SK-N-SH (cell line): ENCODE measurements at regions not wholly inside any gene's neighbourhood (a gene's known extent, or its start where the extent isn't known, plus 50 kb on each side); places are given as distances from the start of the nearest gene placed in this dataset.

Experiments used
- CTCF ChIA-PET: fragments of 300-600, 350-600 bp; formaldehyde crosslinking; extraction: SDS; loops from one replicate; lab custom pipeline; 2021; lab: Yijun Ruan, JAX
- POLR2A ChIA-PET: fragments of 350-600 bp; sonication (Branson Sonifier 250); formaldehyde crosslinking; extraction: SDS; loops from one replicate; lab custom pipeline; 2020; ENCODE audit warnings: antibody characterized with exemption, inconsistent platforms; lab: Yijun Ruan, JAX
- DNase-seq: peaks from one replicate; pipeline ENCODE4 v3.0.0; 2012
- H2AFZ ChIP-seq: fragments of 200-600 bp; sonication (generic); 2 replicates; pipeline ENCODE4 v1.8.1; 2016; ENCODE audit warnings: antibody characterized with exemption, mild to moderate bottlenecking, low read depth
- H3F3A ChIP-seq: fragments of 200-600 bp; sonication (generic); replicated peaks from 2 replicates; pipeline ENCODE3; 2016; ENCODE audit warnings: antibody characterized with exemption, mild to moderate bottlenecking; ENCODE audit not compliant: insufficient read depth
- H3K27ac ChIP-seq, 2 experiments: fragments of 200-500 bp in 1 of 2; fragments of 200-600 bp in 1 of 2; sonication (Bioruptor generic) in 1 of 2; sonication (generic), shearing (Covaris generic) in 1 of 2; 2 replicates each; pipeline versions ENCODE4 v1.5.1 to v1.6.1; 2014 to 2016; ENCODE audit warnings: low read depth in 2 of 2, inconsistent platforms in 1 of 2, low read length in 1 of 2, mild to moderate bottlenecking in 1 of 2, mixed read lengths in 1 of 2
- H3K27me3 ChIP-seq: fragments of 200-600 bp; sonication (generic), shearing (Covaris generic); 2 replicates; pipeline ENCODE4 v1.6.1; 2016; ENCODE audit warnings: mixed run types; ENCODE audit not compliant: insufficient read depth
- H3K36me3 ChIP-seq, 2 experiments: fragments of 200-500 bp in 1 of 2; fragments of 200-600 bp in 1 of 2; sonication (Bioruptor generic) in 1 of 2; sonication (generic) in 1 of 2; replicated peaks in 1 of 2; 2 replicates each; pipeline versions ENCODE3 to v1.5.1; 2014 to 2016; ENCODE audit warnings: low read length in 1 of 2, mild to moderate bottlenecking in 1 of 2; ENCODE audit not compliant: insufficient read depth in 2 of 2, control insufficient read depth in 1 of 2
- H3K4me1 ChIP-seq, 2 experiments: fragments of 200-500 bp in 1 of 2; fragments of 200-600 bp in 1 of 2; sonication (Bioruptor generic) in 1 of 2; sonication (generic), shearing (Covaris generic) in 1 of 2; 2 replicates each; pipeline versions ENCODE4 v1.5.1 to v1.6.1; 2014 to 2016; ENCODE audit warnings: low read depth in 1 of 2, low read length in 1 of 2, mixed run types in 1 of 2; ENCODE audit not compliant: insufficient read depth in 2 of 2, control insufficient read depth in 1 of 2
- H3K4me2 ChIP-seq: fragments of 200-600 bp; sonication (generic), shearing (Covaris generic); 2 replicates; pipeline ENCODE4 v1.6.1; 2017; ENCODE audit warnings: mixed run types
- H3K4me3 ChIP-seq, 2 experiments: fragments of 200-500 bp in 1 of 2; fragments of 200-600 bp in 1 of 2; sonication (Bioruptor generic) in 1 of 2; sonication (generic), shearing (Covaris generic) in 1 of 2; 2 replicates each; pipeline versions ENCODE4 v1.5.1 to v1.8.1; 2014 to 2016; ENCODE audit warnings: low read depth in 2 of 2, inconsistent platforms in 1 of 2, low read length in 1 of 2, mild to moderate bottlenecking in 1 of 2, mixed read lengths in 1 of 2, moderate library complexity in 1 of 2
- H3K79me2 ChIP-seq: fragments of 200-600 bp; sonication (generic); 2 replicates; pipeline ENCODE4 v1.8.1; 2017; ENCODE audit warnings: mild to moderate bottlenecking; ENCODE audit not compliant: insufficient read depth
- H3K9ac ChIP-seq: fragments of 200-600 bp; sonication (generic); 2 replicates; pipeline ENCODE4 v1.6.1; 2017; ENCODE audit warnings: mixed run types
- H3K9me2 ChIP-seq: fragments of 200-600 bp; sonication (generic); 2 replicates; pipeline ENCODE4 v1.6.1; 2017; ENCODE audit warnings: mixed run types
- H3K9me3 ChIP-seq: fragments of 200-600 bp; sonication (generic); 2 replicates; pipeline ENCODE4 v1.6.1; 2017; ENCODE audit warnings: mixed run types, mild to moderate bottlenecking, moderate library complexity
- H4K20me1 ChIP-seq: fragments of 200-600 bp; sonication (generic); 2 replicates; pipeline ENCODE4 v1.6.1; 2017; ENCODE audit warnings: mild to moderate bottlenecking, mixed run types; ENCODE audit not compliant: insufficient read depth
- CHD2 ChIP-seq: fragments of 150-350 bp; IDR thresholded peaks from 2 replicates; pipeline ENCODE4 v1.6.1; 2018; ENCODE audit warnings: low read length; ENCODE audit not compliant: partially characterized antibody
- ELF1 ChIP-seq: IDR thresholded peaks from 2 replicates; pipeline ENCODE4 v1.4.0; 2012
- EP300 ChIP-seq, 2 experiments: IDR thresholded peaks; 2 replicates each; pipeline versions ENCODE4 v1.4.0 to v1.6.1; 2012; ENCODE audit warnings: borderline replicate concordance in 1 of 2, low read depth in 1 of 2, low read length in 1 of 2
- FOXM1 ChIP-seq: IDR thresholded peaks from 2 replicates; pipeline ENCODE4 v1.4.0; 2012; ENCODE audit warnings: low read depth, mild to moderate bottlenecking
- GABPA ChIP-seq: IDR thresholded peaks from 2 replicates; pipeline ENCODE4 v1.4.0; 2012; ENCODE audit warnings: low read depth, mild to moderate bottlenecking
- MEF2A ChIP-seq: IDR thresholded peaks from 2 replicates; pipeline ENCODE4 v1.4.0; 2012; ENCODE audit warnings: low read depth, borderline replicate concordance
- NFIC ChIP-seq: IDR thresholded peaks from 2 replicates; pipeline ENCODE4 v1.4.0; 2012; ENCODE audit warnings: borderline replicate concordance
- RFX5 ChIP-seq: IDR thresholded peaks from 2 replicates; pipeline ENCODE4 v1.6.1; 2012; ENCODE audit warnings: mild to moderate bottlenecking, improper control_type of control experiment, low read length
- SIN3A ChIP-seq: IDR thresholded peaks from 2 replicates; pipeline ENCODE4 v1.6.1; 2012; ENCODE audit warnings: low read depth, mild to moderate bottlenecking, low read length, moderate library complexity, borderline replicate concordance
- SMC3 ChIP-seq: IDR thresholded peaks from 2 replicates; pipeline ENCODE4 v1.6.1; 2012; ENCODE audit warnings: low read depth, low read length, improper control_type of control experiment
- TAF1 ChIP-seq: IDR thresholded peaks from 2 replicates; pipeline ENCODE4 v1.6.1; 2012; ENCODE audit warnings: low read depth, mild to moderate bottlenecking, low read length, moderate library complexity, borderline replicate concordance
- YY1 ChIP-seq: IDR thresholded peaks from 2 replicates; pipeline ENCODE4 v1.4.0; 2012; ENCODE audit warnings: low read depth, mild to moderate bottlenecking
- WGBS: methylation state at CpG from one replicate; pipeline ENCODE4 v1.1.6; 2017; ENCODE audit warnings: low lambda C conversion rate; 5-methylcytosine and 5-hydroxymethylcytosine counted together
- TF ChIP-seq, protein P1 (sequence below): IDR thresholded peaks from 2 replicates; pipeline ENCODE4; 2012
- TF ChIP-seq, protein P2 (sequence below): fragments of 200-600 bp; sonication (generic); IDR thresholded peaks from 2 replicates; pipeline ENCODE4 v1.6.1; 2017; ENCODE audit warnings: antibody characterized with exemption, mild to moderate bottlenecking, moderate library complexity
- TF ChIP-seq, protein P3 (sequence below): IDR thresholded peaks from 2 replicates; pipeline ENCODE4 v1.4.0; 2012; ENCODE audit warnings: low read depth
- TF ChIP-seq, protein P4 (sequence below): IDR thresholded peaks from 2 replicates; pipeline ENCODE4 v1.4.0; 2012; ENCODE audit warnings: low read depth, borderline replicate concordance
- TF ChIP-seq, protein P5 (sequence below): fragments of 150-350 bp; IDR thresholded peaks from 2 replicates; pipeline ENCODE4 v1.6.1; 2017; ENCODE audit warnings: antibody characterized with exemption, low read length, low read depth, borderline replicate concordance
- TF ChIP-seq, protein P6 (sequence below): IDR thresholded peaks from 2 replicates; pipeline ENCODE4 v1.4.0; 2012; ENCODE audit warnings: low read depth, borderline replicate concordance

DNA sequence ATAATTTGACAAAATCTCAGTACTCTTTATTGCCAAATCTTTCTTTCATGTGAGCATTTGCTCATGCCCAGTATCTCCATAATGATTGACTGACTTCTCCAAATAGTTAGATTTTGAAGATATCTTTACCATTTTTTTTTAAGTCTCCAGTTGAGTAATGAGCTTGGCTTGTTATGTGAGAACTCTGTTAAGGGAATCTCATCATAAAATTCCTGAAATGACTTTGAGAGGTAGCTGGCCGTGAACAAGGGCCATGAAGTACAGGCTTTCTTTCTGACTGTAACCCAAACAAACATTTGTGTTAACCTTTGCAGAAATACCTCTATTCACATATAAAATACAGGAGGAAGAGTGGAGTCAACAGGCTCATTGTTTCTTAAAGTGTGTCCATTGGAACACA, 449.7 kb downstream of the IRS2 start (continued):
- TF ChIP-seq, protein P1, sequence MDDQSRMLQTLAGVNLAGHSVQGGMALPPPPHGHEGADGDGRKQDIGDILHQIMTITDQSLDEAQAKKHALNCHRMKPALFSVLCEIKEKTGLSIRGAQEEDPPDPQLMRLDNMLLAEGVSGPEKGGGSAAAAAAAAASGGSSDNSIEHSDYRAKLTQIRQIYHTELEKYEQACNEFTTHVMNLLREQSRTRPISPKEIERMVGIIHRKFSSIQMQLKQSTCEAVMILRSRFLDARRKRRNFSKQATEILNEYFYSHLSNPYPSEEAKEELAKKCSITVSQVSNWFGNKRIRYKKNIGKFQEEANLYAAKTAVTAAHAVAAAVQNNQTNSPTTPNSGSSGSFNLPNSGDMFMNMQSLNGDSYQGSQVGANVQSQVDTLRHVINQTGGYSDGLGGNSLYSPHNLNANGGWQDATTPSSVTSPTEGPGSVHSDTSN: peak; percentile 84
- TF ChIP-seq NFIC: peak; percentile 48; the same call in 1 of the 2 replicates
- TF ChIP-seq YY1: no peak
- no peak for TF ChIP-seq SMC3
- TF ChIP-seq, protein P2, sequence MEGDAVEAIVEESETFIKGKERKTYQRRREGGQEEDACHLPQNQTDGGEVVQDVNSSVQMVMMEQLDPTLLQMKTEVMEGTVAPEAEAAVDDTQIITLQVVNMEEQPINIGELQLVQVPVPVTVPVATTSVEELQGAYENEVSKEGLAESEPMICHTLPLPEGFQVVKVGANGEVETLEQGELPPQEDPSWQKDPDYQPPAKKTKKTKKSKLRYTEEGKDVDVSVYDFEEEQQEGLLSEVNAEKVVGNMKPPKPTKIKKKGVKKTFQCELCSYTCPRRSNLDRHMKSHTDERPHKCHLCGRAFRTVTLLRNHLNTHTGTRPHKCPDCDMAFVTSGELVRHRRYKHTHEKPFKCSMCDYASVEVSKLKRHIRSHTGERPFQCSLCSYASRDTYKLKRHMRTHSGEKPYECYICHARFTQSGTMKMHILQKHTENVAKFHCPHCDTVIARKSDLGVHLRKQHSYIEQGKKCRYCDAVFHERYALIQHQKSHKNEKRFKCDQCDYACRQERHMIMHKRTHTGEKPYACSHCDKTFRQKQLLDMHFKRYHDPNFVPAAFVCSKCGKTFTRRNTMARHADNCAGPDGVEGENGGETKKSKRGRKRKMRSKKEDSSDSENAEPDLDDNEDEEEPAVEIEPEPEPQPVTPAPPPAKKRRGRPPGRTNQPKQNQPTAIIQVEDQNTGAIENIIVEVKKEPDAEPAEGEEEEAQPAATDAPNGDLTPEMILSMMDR: no peak
- TF ChIP-seq MEF2A: peak; percentile 46; the same call in 1 of the 2 replicates

DNA sequence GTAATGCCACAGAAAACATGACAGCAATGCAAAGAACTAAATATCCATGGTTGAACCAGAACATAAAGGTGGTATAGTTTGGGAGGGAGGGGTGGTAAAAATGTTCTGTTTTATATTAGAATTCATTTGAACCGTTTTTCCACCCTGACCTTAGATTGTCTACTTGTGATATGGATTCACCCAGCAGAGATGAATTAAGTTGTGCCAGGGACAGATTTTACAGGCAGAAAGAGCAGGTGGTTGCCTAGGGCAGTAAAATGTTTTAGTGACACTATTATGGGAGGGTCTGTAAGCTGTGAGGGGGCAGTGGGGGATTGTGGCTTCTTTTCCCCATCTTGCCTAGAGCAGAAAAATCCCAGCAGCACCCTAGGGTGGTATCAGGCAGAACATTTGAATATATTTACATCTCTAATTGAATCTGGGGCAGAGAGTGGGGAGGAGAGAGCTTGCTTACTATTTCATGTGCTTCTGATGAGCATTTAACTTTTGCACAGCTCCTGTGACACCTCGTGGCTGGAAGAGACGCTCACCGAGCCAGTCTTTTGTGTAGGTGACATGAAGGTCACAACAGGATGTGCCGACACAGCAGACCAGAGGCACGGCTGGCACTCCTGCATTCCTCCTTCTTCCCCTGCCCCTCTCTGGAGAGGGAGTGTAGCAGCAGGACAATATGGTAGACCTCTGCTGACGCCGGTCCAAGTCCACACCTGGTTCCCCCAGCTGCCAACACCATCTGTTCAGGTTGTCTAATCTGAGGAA, 452.3 kb downstream of the IRS2 start:
- H3K4me2 ChIP-seq: no peak overlapping the region
- H3K27ac ChIP-seq: peak overlapping the region in 1 of 2 experiments; percentile 100; a peak in 2 of 4 replicates
- no peaks in the 10 kb centered on the region for H3K79me2 ChIP-seq
- H3F3A ChIP-seq: peaks cover 4% of the 10 kb centered on the region
- no peaks in the 10 kb centered on the region for H4K20me1 ChIP-seq
- no peaks in the 10 kb centered on the region for H3K9me2 ChIP-seq
- H3K4me1 ChIP-seq: peaks cover 22 to 38% of the 10 kb centered on the region in 2 experiments; a peak in 3 of 4 replicates
- WGBS: 85% methylated on average over 7 of the region's 8 CpGs
- H3K9ac ChIP-seq: no peak overlapping the region
- no peak overlapping the region; a peak in 1 of 4 replicates for H3K4me3 ChIP-seq
- ChIA-PET CTCF (interaction anchor here (0.6 to 2.5 kb wide), 10 partner anchors 10 to 451 kb away, joined by 3 to 12 read pairs (median 6); no protein-coding TSS in a partner anchor), POLR2A (interaction anchor here (0.7 to 2.0 kb wide), 6 partner anchors 11 to 449 kb away, joined by 3 to 9 read pairs (median 4); no protein-coding TSS in a partner anchor)
- no peaks in the 10 kb centered on the region for H3K9me3 ChIP-seq
- no peaks in the 10 kb centered on the region for H3K27me3 ChIP-seq
- peak; percentile 64 for DNase-seq
- H2AFZ ChIP-seq: no peak overlapping the region
- H3K36me3 ChIP-seq: no peaks in the 10 kb centered on the region
- TF ChIP-seq, protein P3, sequence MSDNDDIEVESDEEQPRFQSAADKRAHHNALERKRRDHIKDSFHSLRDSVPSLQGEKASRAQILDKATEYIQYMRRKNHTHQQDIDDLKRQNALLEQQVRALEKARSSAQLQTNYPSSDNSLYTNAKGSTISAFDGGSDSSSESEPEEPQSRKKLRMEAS: no peak
- no peak for TF ChIP-seq TAF1
- no peak for TF ChIP-seq ELF1
- no peak for TF ChIP-seq FOXM1
- TF ChIP-seq, protein P4, sequence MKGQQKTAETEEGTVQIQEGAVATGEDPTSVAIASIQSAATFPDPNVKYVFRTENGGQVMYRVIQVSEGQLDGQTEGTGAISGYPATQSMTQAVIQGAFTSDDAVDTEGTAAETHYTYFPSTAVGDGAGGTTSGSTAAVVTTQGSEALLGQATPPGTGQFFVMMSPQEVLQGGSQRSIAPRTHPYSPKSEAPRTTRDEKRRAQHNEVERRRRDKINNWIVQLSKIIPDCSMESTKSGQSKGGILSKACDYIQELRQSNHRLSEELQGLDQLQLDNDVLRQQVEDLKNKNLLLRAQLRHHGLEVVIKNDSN: no peak
- TF ChIP-seq CHD2: peak; percentile 94
- TF ChIP-seq, protein P5, sequence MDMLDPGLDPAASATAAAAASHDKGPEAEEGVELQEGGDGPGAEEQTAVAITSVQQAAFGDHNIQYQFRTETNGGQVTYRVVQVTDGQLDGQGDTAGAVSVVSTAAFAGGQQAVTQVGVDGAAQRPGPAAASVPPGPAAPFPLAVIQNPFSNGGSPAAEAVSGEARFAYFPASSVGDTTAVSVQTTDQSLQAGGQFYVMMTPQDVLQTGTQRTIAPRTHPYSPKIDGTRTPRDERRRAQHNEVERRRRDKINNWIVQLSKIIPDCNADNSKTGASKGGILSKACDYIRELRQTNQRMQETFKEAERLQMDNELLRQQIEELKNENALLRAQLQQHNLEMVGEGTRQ: no peak
- TF ChIP-seq YY1: no peak
- TF ChIP-seq, protein P2: no peak
- no peak for TF ChIP-seq GABPA
- peak in 1 of 2 experiments; percentile 100; a peak in 2 of 4 replicates for TF ChIP-seq EP300 (IDR thresholded peaks at IDR 0.05; ENCODE audit: borderline replicate concordance in 1 of 2, low read depth in 1 of 2, low read length in 1 of 2)
- no peak for TF ChIP-seq SIN3A
- TF ChIP-seq RFX5: no peak
- TF ChIP-seq SMC3: peak; percentile 17; the same call in 1 of the 2 replicates
- TF ChIP-seq, protein P6, sequence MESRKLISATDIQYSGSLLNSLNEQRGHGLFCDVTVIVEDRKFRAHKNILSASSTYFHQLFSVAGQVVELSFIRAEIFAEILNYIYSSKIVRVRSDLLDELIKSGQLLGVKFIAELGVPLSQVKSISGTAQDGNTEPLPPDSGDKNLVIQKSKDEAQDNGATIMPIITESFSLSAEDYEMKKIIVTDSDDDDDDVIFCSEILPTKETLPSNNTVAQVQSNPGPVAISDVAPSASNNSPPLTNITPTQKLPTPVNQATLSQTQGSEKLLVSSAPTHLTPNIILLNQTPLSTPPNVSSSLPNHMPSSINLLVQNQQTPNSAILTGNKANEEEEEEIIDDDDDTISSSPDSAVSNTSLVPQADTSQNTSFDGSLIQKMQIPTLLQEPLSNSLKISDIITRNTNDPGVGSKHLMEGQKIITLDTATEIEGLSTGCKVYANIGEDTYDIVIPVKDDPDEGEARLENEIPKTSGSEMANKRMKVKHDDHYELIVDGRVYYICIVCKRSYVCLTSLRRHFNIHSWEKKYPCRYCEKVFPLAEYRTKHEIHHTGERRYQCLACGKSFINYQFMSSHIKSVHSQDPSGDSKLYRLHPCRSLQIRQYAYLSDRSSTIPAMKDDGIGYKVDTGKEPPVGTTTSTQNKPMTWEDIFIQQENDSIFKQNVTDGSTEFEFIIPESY: no peak
